ENCODE measurements at regions not wholly inside any gene's neighbourhood (a gene's known extent, or its start where the extent isn't known, plus 50 kb on each side); places are given as distances from the start of the nearest gene placed in this dataset.

- Histone ChIP-seq H4K20me1 (ENCODE audit: insufficient read depth) (no peaks in the 10 kb centered on the region), H3K4me1 (ENCODE audit: insufficient read depth) (no peaks in the 10 kb centered on the region), H3K9me3 (ENCODE audit: low read depth) (no peaks in the 10 kb centered on the region), H3K9me2 (ENCODE audit: insufficient read depth) (no peaks in the 10 kb centered on the region), H3K36me3 (ENCODE audit: low read depth) (no peaks in the 10 kb centered on the region), H3K79me2 (ENCODE audit: insufficient read depth) (no peaks in the 10 kb centered on the region), H3K9ac (no peak overlapping the region), H2AFZ (no peak overlapping the region), H3F3A (ENCODE audit: insufficient read depth) (no peaks in the 10 kb centered on the region), H3K4me2 (ENCODE audit: unreplicated experiment) (no peak overlapping the region), H3K27ac (no peak overlapping the region), H3K27me3 (replicated peaks; ENCODE audit: insufficient read depth) (no peaks in the 10 kb centered on the region), H3K4me3 (no peak overlapping the region)
- no peak for TF ChIP-seq EZH2 (IDR thresholded peaks at IDR 0.05; ENCODE audit: insufficient read depth, poor library complexity, severe bottlenecking)
- TF ChIP-seq EZH2phosphoT487 (IDR thresholded peaks at IDR 0.05; ENCODE audit: insufficient read depth, low read depth), result no peak
- no peak for DNase-seq
- in situ Hi-C loops (cut with MboI), result no loop called here
- 28 to 34% methylated on average over 9 of the region's 9 CpGs for WGBS, 2 experiments (ENCODE audit: low coverage in 1 of 2, low lambda C conversion rate in 2 of 2, missing lambda C conversion rate in 2 of 2)
Measured at GRCh38 chr12:126362964-126363363, 1297.7 kb downstream of the AACS start.

- Histone ChIP-seq H3K79me2 (ENCODE audit: insufficient read depth) (no peaks in the 10 kb centered on the region), H3F3A (ENCODE audit: insufficient read depth) (no peaks in the 10 kb centered on the region), H3K27me3 (replicated peaks; ENCODE audit: insufficient read depth) (no peaks in the 10 kb centered on the region), H3K9me3 (ENCODE audit: low read depth) (no peaks in the 10 kb centered on the region), H3K36me3 (ENCODE audit: low read depth) (no peaks in the 10 kb centered on the region), H4K20me1 (ENCODE audit: insufficient read depth) (no peaks in the 10 kb centered on the region), H3K4me1 (ENCODE audit: insufficient read depth) (no peaks in the 10 kb centered on the region), H3K27ac (no peak overlapping the region), H3K9ac (no peak overlapping the region), H3K4me2 (ENCODE audit: unreplicated experiment) (no peak overlapping the region), H3K9me2 (ENCODE audit: insufficient read depth) (no peaks in the 10 kb centered on the region), H3K4me3 (no peak overlapping the region), H2AFZ (no peak overlapping the region)
- TF ChIP-seq EZH2phosphoT487 (IDR thresholded peaks at IDR 0.05; ENCODE audit: insufficient read depth, low read depth) (no peak), EZH2 (IDR thresholded peaks at IDR 0.05; ENCODE audit: insufficient read depth, poor library complexity, severe bottlenecking) (no peak)
- DNase-seq, result peak; percentile 28
- in situ Hi-C loops (cut with MboI), result no loop called here
- WGBS, 2 experiments (ENCODE audit: low coverage in 1 of 2, low lambda C conversion rate in 2 of 2, missing lambda C conversion rate in 2 of 2), result 10 to 12% methylated on average over 3 of the region's 3 CpGs
Measured at GRCh38 chr12:126369487-126370463, 1304.5 kb downstream of the AACS start.

GRCh38 chr12:126383506-126383905 is 1318.3 kb downstream of the AACS start:
- no peak overlapping the region for H3K4me3 ChIP-seq
- H3K4me2 ChIP-seq (ENCODE audit: unreplicated experiment), result no peak overlapping the region
- in situ Hi-C loops (cut with MboI), result no loop called here
- H3K27ac ChIP-seq, result no peak overlapping the region
- 35 to 43% methylated on average over 3 of the region's 3 CpGs for WGBS, 2 experiments (ENCODE audit: low coverage in 1 of 2, low lambda C conversion rate in 2 of 2, missing lambda C conversion rate in 2 of 2)
- no peaks in the 10 kb centered on the region for H4K20me1 ChIP-seq (ENCODE audit: insufficient read depth)
- H3K79me2 ChIP-seq (ENCODE audit: insufficient read depth), result no peaks in the 10 kb centered on the region
- no peak for TF ChIP-seq EZH2phosphoT487 (IDR thresholded peaks at IDR 0.05; ENCODE audit: insufficient read depth, low read depth)
- no peak for TF ChIP-seq EZH2 (IDR thresholded peaks at IDR 0.05; ENCODE audit: insufficient read depth, poor library complexity, severe bottlenecking)
- H3K27me3 ChIP-seq (replicated peaks; ENCODE audit: insufficient read depth), result no peaks in the 10 kb centered on the region
- no peak overlapping the region for H2AFZ ChIP-seq
- no peaks in the 10 kb centered on the region for H3K9me2 ChIP-seq (ENCODE audit: insufficient read depth)
- no peaks in the 10 kb centered on the region for H3K9me3 ChIP-seq (ENCODE audit: low read depth)
- no peaks in the 10 kb centered on the region for H3K36me3 ChIP-seq (ENCODE audit: low read depth)
- no peaks in the 10 kb centered on the region for H3K4me1 ChIP-seq (ENCODE audit: insufficient read depth)
- H3K9ac ChIP-seq, result no peak overlapping the region
- no peaks in the 10 kb centered on the region for H3F3A ChIP-seq (ENCODE audit: insufficient read depth)
- no peak for DNase-seq

- H3K4me1 ChIP-seq (ENCODE audit: insufficient read depth), result no peaks in the 10 kb centered on the region
- DNase-seq, result no peak
- in situ Hi-C loops (cut with MboI), result no loop called here
- 2 to 9% methylated on average over 2 of the region's 2 CpGs for WGBS, 2 experiments (ENCODE audit: low coverage in 1 of 2, low lambda C conversion rate in 2 of 2, missing lambda C conversion rate in 2 of 2)
- no peaks in the 10 kb centered on the region for H3K9me3 ChIP-seq (ENCODE audit: low read depth)
- H3F3A ChIP-seq (ENCODE audit: insufficient read depth), result no peaks in the 10 kb centered on the region
- no peaks in the 10 kb centered on the region for H3K27me3 ChIP-seq (replicated peaks; ENCODE audit: insufficient read depth)
- no peaks in the 10 kb centered on the region for H3K36me3 ChIP-seq (ENCODE audit: low read depth)
- H3K9ac ChIP-seq, result no peak overlapping the region
- no peak overlapping the region for H3K4me2 ChIP-seq (ENCODE audit: unreplicated experiment)
- no peaks in the 10 kb centered on the region for H3K9me2 ChIP-seq (ENCODE audit: insufficient read depth)
- no peak for TF ChIP-seq EZH2phosphoT487 (IDR thresholded peaks at IDR 0.05; ENCODE audit: insufficient read depth, low read depth)
- TF ChIP-seq EZH2 (IDR thresholded peaks at IDR 0.05; ENCODE audit: insufficient read depth, poor library complexity, severe bottlenecking), result no peak
- H3K4me3 ChIP-seq, result no peak overlapping the region
- H4K20me1 ChIP-seq (ENCODE audit: insufficient read depth), result no peaks in the 10 kb centered on the region
- H3K27ac ChIP-seq, result no peak overlapping the region
- no peak overlapping the region for H2AFZ ChIP-seq
- H3K79me2 ChIP-seq (ENCODE audit: insufficient read depth), result no peaks in the 10 kb centered on the region
Measured at GRCh38 chr12:126384026-126384564, 1318.9 kb downstream of the AACS start.

Data from GM23248 (cell line).